KG1 (cell line): ENCODE measurements at regions not wholly inside any gene's neighbourhood (a gene's known extent, or its start where the extent isn't known, plus 50 kb on each side); places are given as distances from the start of the nearest gene placed in this dataset.

Source experiments
- DNase-seq: peaks from one replicate; lab custom pipeline; 2025; lab: John Stamatoyannopoulos, UW

GRCh38 chr3:194994551-194994981 is 276.4 kb downstream of the XXYLT1 start:
- no peak for DNase-seq

- no peak for DNase-seq
Observed at GRCh38 chr3:194995334-194995733, 275.6 kb downstream of the XXYLT1 start.

GRCh38 chr3:194995922-194996321 is 275.0 kb downstream of the XXYLT1 start:
- no peak for DNase-seq

- no peak for DNase-seq
Observed at GRCh38 chr3:194996746-194997145, 274.2 kb downstream of the XXYLT1 start.

- DNase-seq, result no peak
Observed at GRCh38 chr3:194998417-194998816, 272.5 kb downstream of the XXYLT1 start.

GRCh38 chr3:194998948-194999347 is 272.0 kb downstream of the XXYLT1 start:
- no peak for DNase-seq

- no peak for DNase-seq
Observed at GRCh38 chr3:194999491-194999890, 271.5 kb downstream of the XXYLT1 start.

GRCh38 chr3:195001261-195001660 is 269.7 kb downstream of the XXYLT1 start:
- no peak for DNase-seq

GRCh38 chr3:195001961-195002861 is 268.7 kb downstream of the XXYLT1 start:
- peak; percentile 9 for DNase-seq

GRCh38 chr3:195003006-195003892 is 267.7 kb downstream of the XXYLT1 start:
- DNase-seq, result peak; percentile 44

- DNase-seq, result no peak
Observed at GRCh38 chr3:195003893-195004289, 267.1 kb downstream of the XXYLT1 start.

- no peak for DNase-seq
Observed at GRCh38 chr3:195004512-195005250, 266.3 kb downstream of the XXYLT1 start.

GRCh38 chr3:195005251-195005620 is 265.7 kb downstream of the XXYLT1 start:
- no peak for DNase-seq

- DNase-seq, result no peak
Observed at GRCh38 chr3:195005759-195006510, 265.0 kb downstream of the XXYLT1 start.

- no peak for DNase-seq
Observed at GRCh38 chr3:195007151-195007550, 263.8 kb downstream of the XXYLT1 start.

GRCh38 chr3:195007766-195008165 is 263.2 kb downstream of the XXYLT1 start:
- no peak for DNase-seq

- DNase-seq, result no peak
Observed at GRCh38 chr3:195008816-195009215, 262.1 kb downstream of the XXYLT1 start.

- no peak for DNase-seq
Observed at GRCh38 chr3:195009616-195010015, 261.3 kb downstream of the XXYLT1 start.

- no peak for DNase-seq
Observed at GRCh38 chr3:195010551-195011100, 260.3 kb downstream of the XXYLT1 start.

GRCh38 chr3:195011231-195011834 is 259.6 kb downstream of the XXYLT1 start:
- no peak for DNase-seq

GRCh38 chr3:195012100-195012499 is 258.9 kb downstream of the XXYLT1 start:
- DNase-seq, result no peak
